Natural killer cell treated with Interleukin-12 subunit alpha and Interleukin-12 subunit beta and Interleukin-15 and Interleukin-18, amount 100 ng/mL, for 72 hours (primary cell): ENCODE measurements at regions not wholly inside any gene's neighbourhood (a gene's known extent, or its start where the extent isn't known, plus 50 kb on each side); places are given as distances from the start of the nearest gene placed in this dataset.
A peak's percentile ranks its signal among the peaks of the same experiment; 100 is the strongest.
"Not testable (repeated sequence)": the region's sequence is repeated elsewhere in the genome, so short reads cannot be mapped to it uniquely, and the experiment has no call there.

Source experiments
- ATAC-seq, 2 donors: fragments of 150-1000 bp; cut with Tn5 transposase in 1 of 2; sonication (Bioruptor Pico), chemical (Tn5 transposase) in 1 of 2; 2 replicates each; pipeline ENCODE4 v1.10.0; 2021
- DNase-seq: peaks from one replicate; pipeline ENCODE4 v3.0.0; 2022; ENCODE audit warnings: low spot score
- H3K27ac Mint-ChIP-seq, 2 donors: 1 replicate in 1 of 2; 2 replicates in 1 of 2; pipeline ENCODE4 v1.8.0; 2022; ENCODE audit warnings: mixed read lengths in 2 of 2, mild to moderate bottlenecking in 1 of 2, moderate library complexity in 1 of 2
- H3K27me3 Mint-ChIP-seq, 2 donors: 1 replicate in 1 of 2; 2 replicates in 1 of 2; pipeline ENCODE4 v1.8.0; 2022; ENCODE audit warnings: mixed read lengths in 2 of 2
- H3K36me3 Mint-ChIP-seq: one replicate; pipeline ENCODE4 v1.8.0; 2022; ENCODE audit warnings: mixed read lengths
- H3K4me1 Mint-ChIP-seq, 2 donors: 1 replicate in 1 of 2; 2 replicates in 1 of 2; pipeline ENCODE4 v1.8.0; 2022; ENCODE audit warnings: low read depth in 2 of 2, mixed read lengths in 2 of 2, mild to moderate bottlenecking in 1 of 2
- H3K4me3 Mint-ChIP-seq: one replicate; pipeline ENCODE4 v1.8.0; 2022; ENCODE audit warnings: mixed read lengths
- H3K9me3 Mint-ChIP-seq: 2 replicates; pipeline ENCODE4 v1.8.0; 2022; ENCODE audit warnings: mixed read lengths

- ATAC-seq, DNase-seq, H3K27me3 Mint-ChIP-seq, H3K4me3 Mint-ChIP-seq, H3K27ac Mint-ChIP-seq, H3K4me1 Mint-ChIP-seq, H3K36me3 Mint-ChIP-seq, H3K9me3 Mint-ChIP-seq: not testable (repeated sequence)
Measured at GRCh38 chr20:30312220-30312619, 945.2 kb upstream of the DEFB115 start.

- not testable (repeated sequence) for H3K9me3 Mint-ChIP-seq, H3K36me3 Mint-ChIP-seq, H3K4me3 Mint-ChIP-seq, H3K4me1 Mint-ChIP-seq, H3K27me3 Mint-ChIP-seq, H3K27ac Mint-ChIP-seq, ATAC-seq, DNase-seq
Measured at GRCh38 chr20:30313660-30314059, 943.8 kb upstream of the DEFB115 start.

- H3K27ac Mint-ChIP-seq, ATAC-seq, DNase-seq, H3K9me3 Mint-ChIP-seq, H3K36me3 Mint-ChIP-seq, H3K4me1 Mint-ChIP-seq, H3K4me3 Mint-ChIP-seq, H3K27me3 Mint-ChIP-seq: not testable (repeated sequence)
Measured at GRCh38 chr20:30316063-30316462, 941.4 kb upstream of the DEFB115 start.

GRCh38 chr20:30316532-30317299 lies 940.7 kb upstream of the DEFB115 start:
- H3K36me3 Mint-ChIP-seq, H3K4me3 Mint-ChIP-seq, H3K9me3 Mint-ChIP-seq, H3K27me3 Mint-ChIP-seq, DNase-seq, H3K4me1 Mint-ChIP-seq, ATAC-seq, H3K27ac Mint-ChIP-seq: not testable (repeated sequence)

GRCh38 chr20:30333744-30334143 lies 923.7 kb upstream of the DEFB115 start:
- H3K4me1 Mint-ChIP-seq, H3K9me3 Mint-ChIP-seq, DNase-seq, H3K27ac Mint-ChIP-seq, H3K4me3 Mint-ChIP-seq, H3K36me3 Mint-ChIP-seq, H3K27me3 Mint-ChIP-seq, ATAC-seq: not testable (repeated sequence)

- H3K36me3 Mint-ChIP-seq, H3K4me3 Mint-ChIP-seq, DNase-seq, H3K9me3 Mint-ChIP-seq, H3K27ac Mint-ChIP-seq, H3K27me3 Mint-ChIP-seq, H3K4me1 Mint-ChIP-seq, ATAC-seq: not testable (repeated sequence)
Measured at GRCh38 chr20:30337556-30337955, 919.9 kb upstream of the DEFB115 start.

GRCh38 chr20:30348932-30349331 lies 908.5 kb upstream of the DEFB115 start:
- not testable (repeated sequence) for H3K27me3 Mint-ChIP-seq, H3K4me1 Mint-ChIP-seq, H3K27ac Mint-ChIP-seq, H3K4me3 Mint-ChIP-seq, ATAC-seq, H3K36me3 Mint-ChIP-seq, DNase-seq, H3K9me3 Mint-ChIP-seq

GRCh38 chr20:30356854-30357467 lies 900.5 kb upstream of the DEFB115 start:
- not testable (repeated sequence) for H3K27ac Mint-ChIP-seq, H3K9me3 Mint-ChIP-seq, H3K4me3 Mint-ChIP-seq, ATAC-seq, H3K36me3 Mint-ChIP-seq, H3K4me1 Mint-ChIP-seq, H3K27me3 Mint-ChIP-seq, DNase-seq

GRCh38 chr20:30361756-30362155 lies 895.7 kb upstream of the DEFB115 start:
- H3K27me3 Mint-ChIP-seq, H3K4me3 Mint-ChIP-seq, H3K9me3 Mint-ChIP-seq, H3K4me1 Mint-ChIP-seq, ATAC-seq, DNase-seq, H3K36me3 Mint-ChIP-seq, H3K27ac Mint-ChIP-seq: not testable (repeated sequence)

GRCh38 chr20:30376430-30376766 lies 881.1 kb upstream of the DEFB115 start:
- H3K9me3 Mint-ChIP-seq, H3K27me3 Mint-ChIP-seq, ATAC-seq, DNase-seq: not testable (repeated sequence)
- Mint-ChIP-seq H3K36me3 (peaks cover 16% of the 10 kb centered on the region), H3K27ac (peak overlapping the region; percentile 72 to 82), H3K4me3 (peak overlapping the region; percentile 84), H3K4me1 (peaks cover 17 to 22% of the 10 kb centered on the region in 2 donors)

- no peaks in the 10 kb centered on the region for H3K27me3 Mint-ChIP-seq
- DNase-seq (peak; percentile 92), ATAC-seq (peak; percentile 92 to 98)
- H3K9me3 Mint-ChIP-seq = peaks cover 2% of the 10 kb centered on the region
- H3K4me3 Mint-ChIP-seq = peak overlapping the region; percentile 84
- peak overlapping the region; percentile 72 to 82 for H3K27ac Mint-ChIP-seq
- H3K4me1 Mint-ChIP-seq = peaks cover 22 to 24% of the 10 kb centered on the region in 2 donors
- H3K36me3 Mint-ChIP-seq = peaks cover 16% of the 10 kb centered on the region
Measured at GRCh38 chr20:30376767-30377658, 880.5 kb upstream of the DEFB115 start.

GRCh38 chr20:30378317-30378716 lies 879.1 kb upstream of the DEFB115 start:
- Mint-ChIP-seq H3K36me3 (peaks cover 16% of the 10 kb centered on the region), H3K27ac (peak overlapping the region; percentile 72 to 82), H3K4me3 (peak overlapping the region; percentile 84), H3K4me1 (peaks cover 24 to 27% of the 10 kb centered on the region in 2 donors)
- H3K9me3 Mint-ChIP-seq, H3K27me3 Mint-ChIP-seq, DNase-seq, ATAC-seq: not testable (repeated sequence)

GRCh38 chr20:30378721-30379120 lies 878.7 kb upstream of the DEFB115 start:
- not testable (repeated sequence) for H3K27ac Mint-ChIP-seq, H3K9me3 Mint-ChIP-seq, DNase-seq, ATAC-seq, H3K27me3 Mint-ChIP-seq
- Mint-ChIP-seq H3K36me3 (peaks cover 16% of the 10 kb centered on the region), H3K4me3 (peak overlapping the region; percentile 84), H3K4me1 (peaks cover 24 to 29% of the 10 kb centered on the region in 2 donors)

- H3K27ac Mint-ChIP-seq, DNase-seq, H3K27me3 Mint-ChIP-seq, ATAC-seq, H3K4me3 Mint-ChIP-seq, H3K9me3 Mint-ChIP-seq: not testable (repeated sequence)
- Mint-ChIP-seq H3K36me3 (peaks cover 19% of the 10 kb centered on the region), H3K4me1 (peaks cover 13 to 21% of the 10 kb centered on the region in 2 donors)
Measured at GRCh38 chr20:30384841-30385240, 872.6 kb upstream of the DEFB115 start.
